SU-DHL-6 (cell line): ENCODE measurements at regions not wholly inside any gene's neighbourhood (a gene's known extent, or its start where the extent isn't known, plus 50 kb on each side); places are given as distances from the start of the nearest gene placed in this dataset.

Source experiments
- CTCF ChIP-seq: fragments of 200-600 bp; sonication (generic); IDR thresholded peaks from one replicate; pipeline ENCODE4 v1.5.1; 2017; ENCODE audit warnings: antibody characterized with exemption, mild to moderate bottlenecking, low read length, moderate library complexity; ENCODE audit not compliant: insufficient read depth, poor library complexity, severe bottlenecking
- EZH2phosphoT487 ChIP-seq: fragments of 200-600 bp; sonication (generic), shearing (Covaris generic); conservative IDR thresholded peaks from 2 replicates; pipeline ENCODE4 v1.6.1; 2018; ENCODE audit warnings: mild to moderate bottlenecking, antibody characterized with exemption, low read length, moderate library complexity, mixed read lengths

- TF ChIP-seq CTCF (no peak), EZH2phosphoT487 (no peak)
Measured at GRCh38 chr7:115707258-115708012, 323.1 kb downstream of the TFEC start.
